Stimulated activated CD4-positive, alpha-beta T cell treated with anti-CD3 and anti-CD28 coated beads, Interleukin-12 subunit alpha, Interleukin-12 subunit beta, amount 100 ng/mL, for 48 hours (primary cell): ENCODE measurements at regions not wholly inside any gene's neighbourhood (a gene's known extent, or its start where the extent isn't known, plus 50 kb on each side); places are given as distances from the start of the nearest gene placed in this dataset.

Experiments
- DNase-seq, 3 donors: peaks; one replicate each; pipeline ENCODE4 v3.0.0-alpha.2; 2020; ENCODE audit warnings: low read depth in 2 of 3, low spot score in 1 of 3

DNA sequence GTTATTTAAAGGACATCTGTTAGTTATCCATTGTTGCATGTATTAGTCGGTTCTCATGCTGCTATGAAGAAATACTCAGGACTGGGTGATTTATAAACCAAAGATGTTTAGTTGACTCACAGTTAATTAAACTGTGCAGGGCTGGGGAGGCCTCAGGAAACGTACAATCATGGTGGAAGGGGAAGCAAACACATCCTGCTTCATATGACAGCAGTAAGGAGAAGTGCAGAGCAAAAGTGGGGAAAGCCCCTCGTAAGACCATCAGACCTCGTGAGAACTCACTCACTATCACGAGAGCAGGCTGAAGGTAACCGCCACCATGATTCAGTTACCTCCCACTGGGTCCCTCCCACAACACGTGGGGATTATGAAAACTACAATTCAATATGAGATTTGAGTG is 2064.1 kb downstream of the MAT2B start:
- no peak for DNase-seq

DNA sequence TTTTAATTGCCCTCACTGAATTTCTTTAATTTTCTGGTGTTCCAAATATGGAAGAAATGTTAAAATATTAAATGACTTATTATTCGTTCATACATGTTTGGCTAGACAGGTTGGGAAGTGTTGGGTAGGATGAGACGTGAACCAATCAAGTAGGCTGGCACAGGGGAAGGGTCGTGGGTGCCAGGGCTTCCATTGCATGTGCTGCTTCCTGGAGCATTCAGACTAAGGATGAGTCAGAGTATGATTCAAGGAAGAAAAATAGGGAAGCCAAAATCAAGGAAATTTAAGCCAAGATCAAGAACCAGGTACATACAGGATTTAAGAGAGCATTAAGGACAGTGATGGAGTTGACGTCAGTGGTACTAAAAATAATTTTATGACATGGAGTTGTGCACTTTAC is 2068.0 kb downstream of the MAT2B start:
- no peak for DNase-seq

DNA sequence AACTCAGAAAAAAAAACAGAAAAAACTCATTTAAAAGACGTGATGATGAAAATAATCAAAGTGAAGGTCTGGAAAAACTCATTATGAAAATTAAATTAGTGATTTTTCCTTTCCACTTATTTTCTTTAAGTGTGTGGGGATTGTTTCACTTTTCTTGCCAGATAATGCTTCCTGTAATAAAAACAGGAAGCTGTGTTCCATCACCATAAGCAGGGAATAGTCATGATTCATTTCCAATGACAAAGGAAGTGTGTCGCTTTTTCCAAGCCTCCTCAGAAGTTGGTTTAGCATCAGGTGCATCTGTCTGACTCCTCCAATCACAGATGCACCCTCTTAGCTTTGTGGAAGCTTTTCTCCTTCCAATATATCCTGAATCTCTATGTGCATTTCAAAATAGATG is 2068.7 kb downstream of the MAT2B start:
- no peak for DNase-seq

DNA sequence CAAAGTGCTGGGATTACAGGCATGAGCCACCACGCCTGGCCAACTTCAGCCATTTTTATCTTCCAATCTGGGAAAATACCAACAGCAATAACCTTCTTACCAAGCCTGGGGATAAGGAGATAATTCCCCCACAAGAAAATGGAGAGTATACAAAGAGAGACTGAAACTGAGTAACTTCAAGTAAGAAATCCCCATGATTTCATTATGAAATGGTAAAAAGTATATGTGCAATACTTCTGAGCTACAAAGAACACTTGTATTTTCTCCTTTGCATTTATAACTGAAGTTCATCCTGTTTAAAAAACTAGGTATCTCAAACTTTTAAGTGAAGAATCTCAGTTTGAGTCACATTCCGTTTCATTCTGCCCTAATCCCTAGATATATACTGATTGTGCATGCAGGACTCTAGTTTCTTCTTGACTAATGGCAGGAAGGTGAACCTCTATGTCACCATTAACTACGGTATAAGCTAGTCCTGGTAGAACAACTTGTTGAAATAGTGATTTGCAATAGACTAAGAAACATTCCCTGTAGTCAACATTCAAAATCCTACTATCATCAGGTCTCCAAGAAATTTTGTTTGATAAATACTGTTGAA is 2071.4 kb downstream of the MAT2B start:
- no peak for DNase-seq

DNA sequence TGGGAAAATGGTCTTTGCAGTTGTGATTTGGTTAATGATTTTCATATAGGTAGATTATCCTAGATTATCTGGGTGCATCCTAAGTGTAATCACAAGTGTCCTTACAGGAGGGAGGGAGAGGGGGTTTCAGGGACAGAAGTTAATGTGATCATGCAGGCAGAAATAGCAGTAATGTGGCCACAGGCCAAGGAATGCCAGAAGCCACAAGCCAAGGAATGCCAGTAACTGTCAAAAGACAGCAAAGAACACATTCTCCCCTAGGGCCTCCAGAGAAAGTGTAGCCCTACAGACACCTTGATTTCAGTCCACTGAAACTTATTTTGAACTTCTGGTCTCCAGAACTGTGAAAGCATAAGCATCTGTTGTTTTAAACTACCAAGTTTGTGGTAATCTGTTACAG is 2074.5 kb downstream of the MAT2B start:
- DNase-seq: no peak

DNA sequence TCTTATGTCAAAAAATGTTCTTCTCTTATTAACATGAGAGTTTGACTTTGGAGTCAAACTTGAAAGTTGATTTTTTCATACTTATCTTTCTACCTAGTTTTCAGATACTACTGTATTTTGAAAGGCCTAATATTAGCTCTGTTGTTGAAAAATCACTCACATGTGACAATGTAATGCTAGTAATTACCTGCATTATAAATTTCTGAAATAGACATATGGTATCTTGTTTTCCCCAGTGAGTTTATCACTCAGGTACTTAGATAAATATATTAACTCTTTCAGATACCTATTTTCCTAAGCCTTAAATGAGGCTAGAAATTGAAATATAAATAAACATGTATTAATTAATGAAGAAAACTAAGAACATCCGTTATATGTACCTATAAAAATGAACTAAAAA is 2089.3 kb downstream of the MAT2B start:
- no peak for DNase-seq

DNA sequence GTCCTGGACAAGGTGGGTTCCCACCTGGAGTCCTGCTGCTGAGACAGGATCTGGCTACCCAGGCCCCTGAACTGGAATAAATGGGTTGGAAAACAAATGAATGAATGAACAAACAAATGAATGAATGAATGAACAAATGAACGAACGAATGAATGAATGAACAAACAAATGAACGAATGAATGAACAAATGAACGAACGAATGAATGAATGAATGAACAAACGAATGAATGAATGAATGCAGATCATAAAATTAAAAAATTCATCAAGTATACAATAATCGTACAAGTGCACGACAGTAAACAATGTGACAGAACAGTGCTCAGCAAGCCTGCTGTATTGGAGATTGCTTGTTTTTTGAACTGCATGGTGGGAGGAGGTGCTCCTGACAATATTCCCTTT is 2097.1 kb downstream of the MAT2B start:
- DNase-seq: no peak

DNA sequence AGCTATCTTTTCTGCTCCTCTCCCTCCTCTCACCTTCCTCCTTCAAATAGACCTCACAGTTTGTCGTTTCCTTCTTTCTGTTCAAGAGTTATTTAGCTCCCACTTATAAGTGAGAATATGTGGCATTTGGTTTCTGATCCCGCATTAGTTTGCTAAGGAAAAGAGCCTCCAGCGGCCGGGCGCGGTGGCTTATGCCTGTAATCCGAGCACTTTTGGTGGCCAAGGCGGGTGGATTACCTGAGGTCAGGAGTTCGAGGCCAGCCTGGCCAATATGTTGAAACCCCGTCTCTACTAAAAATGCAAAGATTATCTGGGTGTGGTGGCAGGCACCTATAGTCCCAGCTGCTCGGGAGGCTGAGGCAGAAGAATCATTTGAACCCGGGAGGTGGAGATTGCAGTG is 2101.6 kb downstream of the MAT2B start:
- no peak for DNase-seq

DNA sequence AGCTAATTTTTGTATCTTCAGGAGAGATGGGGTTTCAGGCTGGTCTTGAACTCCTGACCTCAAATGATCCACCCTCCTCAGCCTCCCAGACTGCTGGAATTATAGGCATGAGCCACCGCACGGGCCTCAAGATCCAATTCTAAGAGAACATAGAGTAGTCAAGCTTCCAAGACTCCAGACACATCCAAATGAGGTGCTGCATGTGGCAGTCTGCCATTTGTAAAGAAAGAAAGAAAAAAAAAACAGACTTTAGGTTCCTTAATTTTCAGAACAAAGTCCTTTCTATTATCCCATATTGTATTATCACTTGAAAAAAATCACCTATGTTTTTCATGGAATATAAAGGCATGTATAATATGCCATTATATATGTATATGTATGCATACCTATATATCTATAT is 2104.5 kb downstream of the MAT2B start:
- DNase-seq: no peak

DNA sequence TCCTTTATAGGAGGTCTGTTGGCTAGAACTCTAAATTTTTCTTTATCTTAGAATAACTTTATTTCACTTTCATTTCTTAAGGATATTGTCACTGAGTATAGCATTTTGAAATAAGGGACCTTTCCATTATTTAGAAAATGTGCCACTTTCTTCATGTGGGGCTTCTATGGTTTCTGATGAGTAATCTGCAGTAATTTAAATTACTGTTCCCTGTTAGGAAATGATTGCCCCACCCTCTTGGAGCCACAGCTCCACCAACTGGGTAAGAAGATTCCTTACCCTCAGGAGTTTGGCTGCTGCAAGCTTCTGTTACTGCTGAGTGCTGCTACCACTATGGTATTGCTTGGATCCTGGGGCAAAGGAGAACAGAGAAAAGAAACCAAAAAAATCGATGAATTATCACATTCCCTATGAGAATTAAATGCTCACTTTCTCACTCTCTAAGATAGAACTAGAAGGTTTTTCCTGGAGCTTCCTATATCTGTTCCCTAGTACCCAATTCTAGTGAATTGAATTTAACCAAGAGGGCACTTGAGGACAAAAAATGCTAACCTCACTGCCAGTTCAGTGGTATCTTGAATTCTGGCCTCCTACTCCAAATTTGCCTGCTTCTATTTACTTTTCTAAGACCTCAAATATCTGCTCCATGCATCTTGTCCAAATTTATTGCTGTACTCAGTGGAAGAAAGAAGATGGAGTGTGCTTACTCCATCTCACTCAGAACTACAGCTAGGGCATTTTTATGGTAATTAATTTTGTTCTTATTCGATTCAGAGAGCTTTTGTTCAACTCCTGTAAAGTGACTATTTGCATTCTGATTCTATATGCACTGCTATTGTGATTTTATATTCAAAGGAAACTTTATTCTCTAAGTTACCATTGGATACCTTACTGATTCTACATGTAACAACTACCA is 2111.3 kb downstream of the MAT2B start:
- DNase-seq: no peak

DNA sequence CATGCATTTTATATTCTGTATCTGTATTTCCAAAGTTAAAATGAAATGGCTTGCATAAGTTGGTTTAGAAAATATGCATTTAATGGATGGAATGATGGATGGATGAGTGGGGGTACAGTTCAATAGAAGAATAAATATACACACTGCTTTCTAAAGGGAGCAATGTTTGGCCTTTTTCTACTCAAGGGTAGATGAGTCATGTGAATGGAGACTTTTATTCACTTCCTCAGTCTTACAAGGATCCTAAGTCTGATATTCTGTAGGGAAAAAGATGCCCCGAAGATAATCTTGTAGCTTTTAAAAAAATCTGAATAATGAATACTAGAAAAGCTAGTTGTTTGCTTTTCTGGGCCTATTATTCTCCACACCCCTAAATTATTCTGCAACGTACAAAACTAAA is 2112.1 kb downstream of the MAT2B start:
- DNase-seq: no peak

DNA sequence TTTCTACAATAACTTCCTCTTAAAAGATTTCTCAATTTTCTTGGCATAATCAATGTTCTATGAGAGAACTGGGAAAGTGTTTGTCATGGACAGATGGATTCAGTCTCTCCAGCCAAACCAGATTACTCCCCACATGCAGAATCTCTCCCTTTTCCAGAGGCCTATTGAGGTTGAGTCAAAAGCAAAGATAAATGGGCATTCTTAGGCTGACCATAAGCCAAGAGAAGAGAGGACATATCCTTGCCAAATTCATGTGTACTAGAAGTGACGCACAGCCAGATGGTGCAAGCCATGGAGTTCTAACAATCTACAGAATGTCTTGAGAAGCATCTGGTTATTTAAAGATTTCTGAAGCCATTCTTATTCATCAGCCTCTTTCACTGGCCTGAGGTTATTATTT is 2115.0 kb downstream of the MAT2B start:
- DNase-seq: no peak

DNA sequence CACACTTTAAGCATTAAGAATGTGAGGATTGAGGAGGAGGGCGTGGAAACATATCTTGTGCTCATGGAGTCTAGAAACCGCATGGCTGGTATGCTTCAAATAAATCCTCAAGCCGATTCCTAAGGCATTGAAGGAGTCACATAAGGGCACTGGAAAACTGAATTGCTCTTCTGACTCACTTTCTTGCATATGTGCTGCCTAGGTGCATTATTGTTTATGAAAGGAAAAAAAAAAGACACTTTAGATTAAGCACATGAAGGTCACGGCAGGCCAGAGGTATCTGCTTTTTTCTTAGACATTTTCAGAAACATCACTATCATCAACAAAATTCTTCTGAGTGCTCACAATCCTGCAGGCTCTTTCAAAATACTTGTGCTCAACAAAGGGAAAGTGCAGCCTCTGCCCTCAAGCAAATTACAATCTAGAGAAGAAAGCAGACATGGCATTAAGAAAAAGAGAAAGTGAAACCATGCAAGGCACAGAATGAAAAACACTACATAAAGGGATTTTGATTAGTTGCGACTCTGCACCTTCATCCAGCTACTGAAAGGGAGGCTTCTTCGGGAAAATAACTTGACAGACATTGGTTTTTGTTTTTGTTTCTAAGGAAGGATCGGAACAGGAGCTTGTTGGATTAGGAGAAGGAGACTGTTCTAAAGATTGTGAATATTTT is 2117.6 kb downstream of the MAT2B start:
- DNase-seq: no peak

DNA sequence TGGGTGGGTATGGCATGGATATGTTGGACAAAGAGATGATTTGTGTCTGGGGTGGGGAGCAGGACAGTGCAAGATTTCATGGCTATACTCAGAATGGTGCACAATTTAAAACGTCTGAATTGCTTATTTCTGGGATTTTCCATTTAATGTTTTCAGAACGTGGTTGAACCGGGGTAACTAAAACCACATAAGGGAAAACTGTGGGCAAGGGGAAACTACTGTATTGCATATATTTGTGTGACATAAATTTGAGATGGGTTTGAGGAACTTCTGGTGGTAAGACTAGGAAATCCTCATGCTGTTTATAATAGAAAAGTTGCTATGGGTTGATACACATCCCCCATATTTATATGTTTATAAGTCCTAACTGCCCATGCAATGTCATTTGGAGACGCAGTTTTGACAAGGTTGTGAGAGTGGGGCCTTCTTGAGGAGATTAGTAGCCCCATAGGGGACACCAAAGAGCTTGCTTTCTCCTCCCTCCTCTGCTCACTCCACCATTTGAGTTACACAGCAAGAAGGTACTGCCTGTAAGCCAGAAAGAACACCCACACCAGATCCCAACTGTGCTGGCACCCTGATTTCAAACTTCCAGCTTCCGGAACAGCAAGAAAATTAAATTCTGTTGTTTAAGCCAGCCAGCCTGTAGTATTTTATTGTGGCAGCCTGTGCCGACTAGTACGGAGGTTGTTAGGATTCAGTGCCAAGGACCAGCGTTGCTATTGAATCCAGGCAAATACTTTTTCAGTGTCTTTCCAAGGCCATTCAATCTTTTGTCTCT is 2118.9 kb downstream of the MAT2B start:
- DNase-seq: no peak

DNA sequence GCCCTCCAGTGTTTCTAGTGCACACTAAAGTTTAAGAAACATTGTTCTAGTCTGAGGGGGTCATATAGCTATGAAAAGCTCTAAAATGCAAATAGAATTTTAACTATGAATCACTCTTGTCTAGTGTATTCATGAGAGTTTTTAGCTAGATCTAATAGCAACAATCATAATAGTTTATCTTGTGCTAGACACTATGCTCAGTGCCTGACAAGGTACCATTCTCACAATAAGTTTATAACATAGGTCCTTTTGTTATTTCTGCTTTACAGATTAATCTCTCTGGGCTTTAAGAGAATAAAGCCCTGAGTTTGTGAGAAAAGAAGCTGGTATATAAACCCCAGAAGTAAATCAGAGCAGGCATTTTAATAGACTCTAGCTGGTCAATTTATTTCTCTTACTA is 2120.7 kb downstream of the MAT2B start:
- no peak for DNase-seq

DNA sequence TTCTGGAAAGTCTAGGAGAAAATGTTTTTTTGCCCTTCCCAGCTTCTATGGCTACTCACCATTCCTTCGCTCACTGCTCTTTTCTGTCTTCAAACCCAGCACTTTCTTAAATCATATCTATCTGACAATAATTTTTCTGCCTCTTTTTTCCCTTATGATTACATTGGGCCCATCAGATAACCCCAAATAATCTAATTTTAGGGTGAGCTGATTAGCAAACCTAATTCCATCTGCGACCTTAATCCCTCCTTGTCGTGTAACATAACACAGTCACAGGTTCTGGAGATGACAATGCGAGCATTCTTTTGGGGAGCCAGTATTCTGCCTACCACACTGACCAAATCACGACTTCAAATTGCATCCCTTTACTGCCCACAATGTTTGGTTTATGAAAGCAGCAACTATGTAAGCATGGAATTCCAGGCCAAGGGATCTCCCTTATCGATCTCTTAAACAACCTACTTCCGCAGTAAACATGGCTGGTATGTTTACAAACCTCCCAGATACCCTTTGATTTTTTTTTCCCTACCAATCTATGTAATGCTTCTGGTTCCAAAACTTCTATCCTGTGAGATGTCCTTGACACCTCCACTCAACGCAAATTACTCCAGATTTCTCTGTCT is 2122.2 kb downstream of the MAT2B start:
- DNase-seq: no peak

DNA sequence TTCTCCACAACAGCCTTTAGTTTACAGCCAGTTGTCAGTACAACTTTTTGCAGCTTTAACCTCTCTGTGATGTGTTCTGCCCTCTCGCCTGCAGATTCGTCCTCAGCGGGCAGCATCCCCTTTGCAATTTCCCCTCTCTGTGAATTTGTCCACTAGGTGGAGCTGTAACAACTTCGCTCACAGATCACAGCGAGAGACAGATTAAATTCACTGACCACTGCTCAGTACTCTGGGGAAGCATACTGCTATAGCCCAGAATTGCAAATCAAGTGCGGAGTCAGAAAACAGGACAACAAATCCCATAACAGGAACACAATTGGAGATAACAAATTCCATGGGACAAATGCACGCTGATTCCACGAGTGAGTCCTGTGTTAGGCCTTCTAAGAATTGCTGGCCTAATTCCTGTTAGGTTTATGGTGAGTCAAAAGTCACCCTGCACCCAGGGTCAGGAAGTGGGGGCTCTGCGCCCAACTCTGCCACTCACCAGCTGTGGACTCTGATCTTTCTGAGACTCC is 2124.9 kb downstream of the MAT2B start:
- no peak for DNase-seq

DNA sequence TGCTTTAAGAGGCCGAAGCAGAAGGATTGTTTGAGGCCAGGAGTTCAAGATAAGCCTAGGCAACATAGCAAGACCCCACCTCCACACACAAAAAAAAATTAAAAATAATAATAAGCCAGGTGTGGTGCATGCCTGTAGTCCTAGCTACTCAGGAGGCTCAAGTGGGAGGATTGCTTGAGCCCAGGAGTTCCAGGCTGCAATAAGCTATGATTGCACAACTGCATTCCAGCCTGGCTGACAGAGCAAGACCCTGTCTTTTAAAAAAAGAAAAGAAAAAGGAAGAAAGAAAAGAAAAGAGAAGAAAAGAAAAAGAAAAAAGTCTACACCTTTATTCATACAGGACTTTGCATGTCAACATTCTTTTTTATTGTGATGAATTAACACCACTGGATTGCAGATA is 2125.8 kb downstream of the MAT2B start:
- no peak for DNase-seq

DNA sequence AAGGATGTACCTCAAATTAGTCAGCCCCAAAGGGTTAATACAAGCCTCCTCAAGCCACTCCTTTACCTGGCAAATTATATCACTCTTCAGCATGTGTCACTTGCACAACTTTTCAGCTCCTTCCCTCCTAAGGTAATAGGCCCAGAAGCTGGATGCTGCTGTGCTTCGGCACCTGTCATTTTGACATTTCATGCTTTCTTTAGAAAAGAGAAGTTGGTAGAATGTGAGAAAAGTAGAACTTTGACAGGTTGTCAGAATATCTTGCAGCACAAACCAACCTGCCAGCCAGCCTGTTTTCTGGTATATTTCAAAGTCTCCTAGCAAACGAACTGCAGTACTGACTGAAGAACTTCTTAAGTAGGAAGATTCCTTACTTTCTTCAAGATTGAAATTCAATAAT is 2136.9 kb downstream of the MAT2B start:
- DNase-seq: no peak

DNA sequence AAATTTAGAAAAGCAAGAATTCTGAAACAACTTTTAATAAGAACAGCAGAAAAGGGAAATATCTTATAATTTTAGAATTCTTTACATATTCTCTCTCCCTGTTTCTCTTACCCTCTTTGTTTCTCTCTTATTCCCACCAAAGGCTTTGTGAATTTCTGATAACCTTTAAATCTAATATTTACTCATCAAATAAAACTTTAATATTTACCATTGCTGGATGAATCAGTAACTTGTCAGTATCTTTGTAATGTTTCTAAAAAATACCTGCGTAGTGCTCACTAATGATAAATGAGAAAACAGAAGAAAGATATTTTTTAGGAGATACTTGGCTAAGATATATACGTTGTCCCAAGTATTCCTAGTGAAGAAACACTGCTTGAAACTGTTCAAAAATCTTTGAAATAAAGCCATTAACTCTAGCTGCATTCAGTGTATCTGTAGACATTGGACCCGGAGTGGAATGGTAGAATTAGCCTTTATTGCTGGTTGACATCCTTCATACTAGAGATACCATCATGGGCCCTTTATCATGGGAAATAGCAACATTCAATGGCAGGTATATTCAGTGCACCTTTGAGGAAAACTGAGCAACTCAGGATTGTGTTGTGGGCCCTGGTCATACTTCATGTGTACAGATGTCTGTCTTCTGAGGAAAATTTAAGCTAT is 2160.4 kb downstream of the MAT2B start:
- DNase-seq: no peak
